LNCaP clone FGC (cell line): ENCODE measurements at regions not wholly inside any gene's neighbourhood (a gene's known extent, or its start where the extent isn't known, plus 50 kb on each side); places are given as distances from the start of the nearest gene placed in this dataset.

Experiments
- DNase-seq: peaks from one replicate; pipeline ENCODE4 v3.0.0-alpha.2; 2011; ENCODE audit warnings: low read depth
- H3K4me3 ChIP-seq: 2 replicates; pipeline ENCODE4 v1.5.1; 2011; ENCODE audit warnings: mild to moderate bottlenecking, low read depth, low read length, control low read depth
- CTCF ChIP-seq: IDR thresholded peaks from 2 replicates; pipeline ENCODE4 v1.5.1; 2012; ENCODE audit warnings: mild to moderate bottlenecking; ENCODE audit not compliant: control insufficient read depth, insufficient read depth; ENCODE audit errors: extremely low read depth

GRCh38 chr3:135908225-135908624 lies 57.3 kb upstream of the PPP2R3A start:
- no peak for TF ChIP-seq CTCF
- H3K4me3 ChIP-seq: no peak overlapping the region
- DNase-seq: no peak

GRCh38 chr3:135908737-135909136 lies 56.8 kb upstream of the PPP2R3A start:
- no peak for DNase-seq
- TF ChIP-seq CTCF: no peak
- no peak overlapping the region for H3K4me3 ChIP-seq

- no peak for TF ChIP-seq CTCF
- no peak overlapping the region for H3K4me3 ChIP-seq
- DNase-seq: no peak
Measured at GRCh38 chr3:135911110-135911509, 54.4 kb upstream of the PPP2R3A start.

GRCh38 chr3:135915206-135915605 lies 50.3 kb upstream of the PPP2R3A start:
- no peak for TF ChIP-seq CTCF
- no peak overlapping the region for H3K4me3 ChIP-seq
- no peak for DNase-seq
